ENCODE measurements at regions not wholly inside any gene's neighbourhood (a gene's known extent, or its start where the extent isn't known, plus 50 kb on each side); places are given as distances from the start of the nearest gene placed in this dataset.

GRCh38 chr18:44545359-44545985, 135.2 kb upstream of the SETBP1 start:
- DNase-seq, result no peak
- TF ChIP-seq CTCF (IDR thresholded peaks at IDR 0.05; ENCODE audit: partially characterized antibody, unreplicated experiment), result no peak
- H3K36me3 Mint-ChIP-seq (ENCODE audit: unreplicated experiment), result no peaks in the 10 kb centered on the region
- H3K9me3 Mint-ChIP-seq (ENCODE audit: unreplicated experiment), result no peaks in the 10 kb centered on the region
- no peak overlapping the region for H3K27ac Mint-ChIP-seq (ENCODE audit: unreplicated experiment)
- H3K4me3 Mint-ChIP-seq (ENCODE audit: unreplicated experiment), result no peak overlapping the region
- H3K4me1 Mint-ChIP-seq (ENCODE audit: low read depth, unreplicated experiment), result no peaks in the 10 kb centered on the region
- peaks cover 2% of the 10 kb centered on the region for H3K27me3 Mint-ChIP-seq (ENCODE audit: unreplicated experiment)

- no peak for DNase-seq
- Mint-ChIP-seq H3K36me3 (ENCODE audit: unreplicated experiment) (no peaks in the 10 kb centered on the region), H3K4me3 (ENCODE audit: unreplicated experiment) (no peak overlapping the region), H3K9me3 (ENCODE audit: unreplicated experiment) (no peaks in the 10 kb centered on the region), H3K4me1 (ENCODE audit: low read depth, unreplicated experiment) (no peaks in the 10 kb centered on the region), H3K27me3 (ENCODE audit: unreplicated experiment) (peaks cover 2% of the 10 kb centered on the region), H3K27ac (ENCODE audit: unreplicated experiment) (no peak overlapping the region)
- no peak for TF ChIP-seq CTCF (IDR thresholded peaks at IDR 0.05; ENCODE audit: partially characterized antibody, unreplicated experiment)
Measured at GRCh38 chr18:44546954-44547353, 133.7 kb upstream of the SETBP1 start.

GRCh38 chr18:44548291-44549221, 132.1 kb upstream of the SETBP1 start:
- TF ChIP-seq CTCF (IDR thresholded peaks at IDR 0.05; ENCODE audit: partially characterized antibody, unreplicated experiment), result no peak
- H3K36me3 Mint-ChIP-seq (ENCODE audit: unreplicated experiment), result no peaks in the 10 kb centered on the region
- H3K4me1 Mint-ChIP-seq (ENCODE audit: low read depth, unreplicated experiment), result no peaks in the 10 kb centered on the region
- H3K27me3 Mint-ChIP-seq (ENCODE audit: unreplicated experiment), result peaks cover 2% of the 10 kb centered on the region
- DNase-seq, result no peak
- no peak overlapping the region for H3K27ac Mint-ChIP-seq (ENCODE audit: unreplicated experiment)
- H3K4me3 Mint-ChIP-seq (ENCODE audit: unreplicated experiment), result no peak overlapping the region
- no peaks in the 10 kb centered on the region for H3K9me3 Mint-ChIP-seq (ENCODE audit: unreplicated experiment)

GRCh38 chr18:44552706-44553105, 128.0 kb upstream of the SETBP1 start:
- DNase-seq, result no peak
- Mint-ChIP-seq H3K27me3 (ENCODE audit: unreplicated experiment) (no peaks in the 10 kb centered on the region), H3K36me3 (ENCODE audit: unreplicated experiment) (no peaks in the 10 kb centered on the region), H3K9me3 (ENCODE audit: unreplicated experiment) (no peaks in the 10 kb centered on the region), H3K4me3 (ENCODE audit: unreplicated experiment) (no peak overlapping the region), H3K4me1 (ENCODE audit: low read depth, unreplicated experiment) (no peaks in the 10 kb centered on the region), H3K27ac (ENCODE audit: unreplicated experiment) (no peak overlapping the region)
- TF ChIP-seq CTCF (IDR thresholded peaks at IDR 0.05; ENCODE audit: partially characterized antibody, unreplicated experiment), result no peak

- DNase-seq, result no peak
- H3K4me1 Mint-ChIP-seq (ENCODE audit: low read depth, unreplicated experiment), result no peaks in the 10 kb centered on the region
- H3K4me3 Mint-ChIP-seq (ENCODE audit: unreplicated experiment), result no peak overlapping the region
- H3K27me3 Mint-ChIP-seq (ENCODE audit: unreplicated experiment), result no peaks in the 10 kb centered on the region
- no peaks in the 10 kb centered on the region for H3K36me3 Mint-ChIP-seq (ENCODE audit: unreplicated experiment)
- no peak overlapping the region for H3K27ac Mint-ChIP-seq (ENCODE audit: unreplicated experiment)
- no peaks in the 10 kb centered on the region for H3K9me3 Mint-ChIP-seq (ENCODE audit: unreplicated experiment)
- TF ChIP-seq CTCF (IDR thresholded peaks at IDR 0.05; ENCODE audit: partially characterized antibody, unreplicated experiment), result no peak
Measured at GRCh38 chr18:44556296-44556695, 124.4 kb upstream of the SETBP1 start.

Data from glutamatergic neuron (in vitro differentiated cells).